SIG-M5 treated with dmso at 0.1 percent for 504 hours (cell line): ENCODE measurements at regions not wholly inside any gene's neighbourhood (a gene's known extent, or its start where the extent isn't known, plus 50 kb on each side); places are given as distances from the start of the nearest gene placed in this dataset.
A peak's percentile ranks its signal among the peaks of the same experiment; 100 is the strongest.
"Not testable (repeated sequence)": the region's sequence is repeated elsewhere in the genome, so short reads cannot be mapped to it uniquely, and the experiment has no call there.

ENCODE experiments used
- DNase-seq: peaks from one replicate; lab custom pipeline; 2025; ENCODE audit not compliant: unreplicated experiment; lab: John Stamatoyannopoulos, UW

GRCh38 chr3:87796137-87796842 lies 262.5 kb downstream of the CGGBP1 start:
- DNase-seq: no peak

- DNase-seq: no peak
Measured at GRCh38 chr3:87795701-87796100, 263.1 kb downstream of the CGGBP1 start.

GRCh38 chr3:87793337-87793877 lies 265.4 kb downstream of the CGGBP1 start:
- no peak for DNase-seq

- no peak for DNase-seq
Measured at GRCh38 chr3:87792534-87793336, 266.1 kb downstream of the CGGBP1 start, which contains the start of gene HTR1F. TSS of gene HTR1F (plus strand) at chr3:87792706.

- no peak for DNase-seq
Measured at GRCh38 chr3:87792198-87792533, 266.6 kb downstream of the CGGBP1 start.

GRCh38 chr3:87791248-87792027 lies 267.4 kb downstream of the CGGBP1 start:
- no peak for DNase-seq

GRCh38 chr3:87789049-87789448 lies 269.8 kb downstream of the CGGBP1 start:
- DNase-seq: not testable (repeated sequence)

- no peak for DNase-seq
Measured at GRCh38 chr3:87788516-87788915, 270.3 kb downstream of the CGGBP1 start.

- DNase-seq: peak; percentile 89
Measured at GRCh38 chr3:87780811-87781210, 278.0 kb downstream of the CGGBP1 start.

- DNase-seq: no peak
Measured at GRCh38 chr3:87778876-87779275, 279.9 kb downstream of the CGGBP1 start.

GRCh38 chr3:87771337-87772192 lies 287.2 kb downstream of the CGGBP1 start:
- peak; percentile 30 for DNase-seq

- DNase-seq: no peak
Measured at GRCh38 chr3:87766721-87767120, 292.1 kb downstream of the CGGBP1 start.

GRCh38 chr3:87765256-87765655 lies 293.5 kb downstream of the CGGBP1 start:
- DNase-seq: no peak

GRCh38 chr3:87761795-87762194 lies 297.0 kb downstream of the CGGBP1 start:
- no peak for DNase-seq

GRCh38 chr3:87761341-87761740 lies 297.5 kb downstream of the CGGBP1 start:
- DNase-seq: no peak

GRCh38 chr3:87756616-87757015 lies 302.2 kb downstream of the CGGBP1 start:
- no peak for DNase-seq

- DNase-seq: no peak
Measured at GRCh38 chr3:87755852-87756251, 303.0 kb downstream of the CGGBP1 start.

- DNase-seq: no peak
Measured at GRCh38 chr3:87742250-87742649, 316.6 kb downstream of the CGGBP1 start.

GRCh38 chr3:87740894-87741293 lies 317.9 kb downstream of the CGGBP1 start:
- not testable (repeated sequence) for DNase-seq

- not testable (repeated sequence) for DNase-seq
Measured at GRCh38 chr3:87737817-87738216, 321.0 kb downstream of the CGGBP1 start.
